Fibroblast of lung (primary cell): ENCODE measurements at regions not wholly inside any gene's neighbourhood (a gene's known extent, or its start where the extent isn't known, plus 50 kb on each side); places are given as distances from the start of the nearest gene placed in this dataset.

Experiments used
- CTCF ChIP-seq, 2 donors: IDR thresholded peaks in 1 of 2; conservative IDR thresholded peaks in 1 of 2; 1 replicate in 1 of 2; 2 replicates in 1 of 2; pipeline ENCODE4 v1.5.1; 2011 to 2012; ENCODE audit warnings: low read length in 2 of 2, control low read depth in 1 of 2, inconsistent platforms in 1 of 2, low read depth in 1 of 2, mild to moderate bottlenecking in 1 of 2
- EZH2 ChIP-seq: IDR thresholded peaks from 2 replicates; pipeline ENCODE4 v1.5.1; 2012; ENCODE audit warnings: low read length, control low read depth, mild to moderate bottlenecking; ENCODE audit errors: missing control alignments

DNA sequence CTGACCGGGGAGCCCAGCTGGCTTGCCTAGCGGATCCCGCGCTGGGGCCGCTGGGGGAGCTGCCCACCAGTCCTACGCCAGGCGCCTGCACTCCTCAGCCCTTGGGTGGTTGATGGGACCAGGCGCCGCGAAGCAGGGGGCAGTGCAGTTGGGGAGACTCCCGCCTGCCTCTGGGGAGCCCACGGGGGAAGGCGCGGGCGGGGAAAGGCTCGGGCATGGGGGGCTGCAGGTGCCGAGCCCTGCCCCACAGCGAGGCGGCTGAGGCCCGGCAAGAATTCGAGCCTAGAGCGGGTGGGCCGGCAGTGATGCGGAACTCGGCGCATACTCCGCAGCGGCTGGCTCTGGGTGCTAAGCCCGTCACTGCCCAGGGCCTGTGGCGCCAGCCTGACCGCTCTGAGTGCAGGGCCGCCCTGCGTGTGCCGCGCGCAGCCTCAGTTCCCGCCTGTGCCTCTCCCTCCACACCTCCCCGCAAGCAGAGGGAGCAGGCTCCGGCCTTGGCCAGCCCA lies 249.1 kb upstream of the TEKT4 start:
- TF ChIP-seq CTCF (conservative IDR thresholded peaks at IDR 0.05 in 1 of 2, IDR thresholded peaks at IDR 0.05 in 1 of 2; ENCODE audit: low read depth in 1 of 2, low read length in 2 of 2): no peak
- no peak for TF ChIP-seq EZH2
